NT2/D1 (cell line): ENCODE measurements at regions not wholly inside any gene's neighbourhood (a gene's known extent, or its start where the extent isn't known, plus 50 kb on each side); places are given as distances from the start of the nearest gene placed in this dataset.

ENCODE experiments used
- DNase-seq: peaks from one replicate; pipeline ENCODE4 v3.0.0-alpha.2; 2011; ENCODE audit warnings: low read depth, low spot score
- H3K27me3 ChIP-seq: 2 replicates; pipeline ENCODE4 v1.6.0; 2011; ENCODE audit warnings: mild to moderate bottlenecking; ENCODE audit not compliant: insufficient read length, insufficient read depth
- H3K36me3 ChIP-seq: 2 replicates; pipeline ENCODE4 v1.6.1; 2011; ENCODE audit warnings: mild to moderate bottlenecking, low read length, mixed read lengths; ENCODE audit not compliant: insufficient read depth, insufficient read length
- H3K4me1 ChIP-seq: 2 replicates; pipeline ENCODE4 v1.5.1; 2011; ENCODE audit not compliant: insufficient read depth, insufficient read length
- H3K4me3 ChIP-seq: 2 replicates; pipeline ENCODE4 v1.5.1; 2011; ENCODE audit warnings: low read depth; ENCODE audit not compliant: insufficient read length
- H3K9ac ChIP-seq: 2 replicates; pipeline ENCODE4 v1.6.0; 2011; ENCODE audit warnings: low read depth; ENCODE audit not compliant: insufficient read length
- H3K9me3 ChIP-seq: 2 replicates; pipeline ENCODE4 v1.5.1; 2011; ENCODE audit warnings: mild to moderate bottlenecking, low read length; ENCODE audit not compliant: insufficient read depth
- SUZ12 ChIP-seq: IDR thresholded peaks from 2 replicates; pipeline ENCODE4 v1.6.1; 2011; ENCODE audit not compliant: insufficient read length, insufficient read depth; ENCODE audit errors: extremely low read depth
- YY1 ChIP-seq: IDR thresholded peaks from 2 replicates; pipeline ENCODE4 v1.6.1; 2011; ENCODE audit not compliant: insufficient read length, insufficient read depth
- ZNF274 ChIP-seq: IDR thresholded peaks from 2 replicates; pipeline ENCODE4 v1.6.1; 2011; ENCODE audit warnings: mild to moderate bottlenecking, low read depth, low read length

DNA sequence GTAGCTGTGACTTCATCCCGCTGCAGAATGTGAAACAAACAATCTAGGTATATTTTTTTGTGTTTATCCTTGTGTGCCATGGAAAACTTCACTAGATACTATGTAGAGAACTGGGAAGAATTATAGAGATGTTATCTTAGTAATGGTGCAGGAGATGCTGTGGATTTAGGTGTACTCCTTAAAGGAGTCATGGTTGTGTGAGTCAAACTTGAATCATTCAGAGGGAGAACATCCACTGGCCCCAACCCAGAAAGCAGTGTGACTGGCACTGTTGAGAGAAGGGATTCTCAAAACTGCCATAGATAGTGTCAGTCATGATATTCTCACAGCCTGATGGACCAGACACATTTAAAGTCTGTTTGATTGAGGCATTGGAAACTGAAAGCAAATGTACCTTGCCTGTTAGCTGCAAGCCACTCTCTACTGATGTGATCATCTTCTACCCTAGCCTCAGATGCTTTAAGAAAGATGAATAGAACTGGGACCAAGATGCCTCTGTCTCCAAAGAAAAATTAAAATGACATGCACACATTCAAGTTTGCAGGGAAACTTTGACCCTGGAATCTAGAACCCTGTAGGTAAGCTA is 754.6 kb downstream of the MRPL39 start:
- Histone ChIP-seq H3K36me3 (no peaks in the 10 kb centered on the region), H3K9me3 (no peaks in the 10 kb centered on the region), H3K4me1 (no peaks in the 10 kb centered on the region), H3K9ac (no peak overlapping the region), H3K4me3 (no peak overlapping the region), H3K27me3 (no peaks in the 10 kb centered on the region)
- DNase-seq = no peak
- TF ChIP-seq ZNF274 (no peak), SUZ12 (no peak), YY1 (no peak)

DNA sequence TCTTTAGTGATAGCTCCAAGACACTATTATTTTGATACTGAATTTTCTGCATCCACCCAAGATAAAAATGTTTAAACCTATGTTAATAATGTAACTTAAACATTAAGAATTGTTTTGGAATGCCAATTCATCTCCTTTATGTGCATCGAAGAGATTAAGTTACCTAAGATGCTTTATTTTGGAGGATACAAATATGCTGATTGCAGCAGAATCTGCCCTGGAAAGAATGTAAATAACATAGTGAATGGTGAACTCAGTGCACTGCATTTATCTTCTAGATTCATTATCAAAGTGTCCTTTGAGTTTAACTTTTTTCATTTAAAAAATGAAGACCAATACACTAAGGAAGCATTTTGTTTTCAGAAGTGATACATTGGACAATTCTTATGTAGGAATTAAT is 757.2 kb downstream of the MRPL39 start:
- TF ChIP-seq SUZ12 = no peak
- no peak for TF ChIP-seq ZNF274
- no peak for TF ChIP-seq YY1
- Histone ChIP-seq H3K4me3 (no peak overlapping the region), H3K9ac (no peak overlapping the region), H3K4me1 (no peaks in the 10 kb centered on the region), H3K9me3 (no peaks in the 10 kb centered on the region), H3K36me3 (no peaks in the 10 kb centered on the region), H3K27me3 (no peaks in the 10 kb centered on the region)
- no peak for DNase-seq

DNA sequence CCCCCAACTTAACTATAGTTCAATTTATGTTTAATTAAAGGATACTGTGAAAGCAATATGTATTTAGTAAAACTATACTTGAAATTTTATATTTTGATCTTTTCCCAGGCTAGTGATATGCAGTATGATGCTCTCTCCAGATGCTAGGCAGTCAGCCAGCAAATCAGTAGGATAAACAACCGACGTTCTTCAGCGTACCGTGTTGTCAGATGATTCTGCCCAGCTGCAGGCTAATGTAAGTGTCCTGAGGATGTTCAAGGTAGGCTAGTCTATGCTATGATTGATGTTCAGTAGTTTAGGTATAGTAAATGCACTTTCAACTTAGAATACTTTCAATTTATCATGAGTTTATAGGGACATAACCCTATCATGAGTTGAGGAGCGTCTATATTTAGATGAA is 762.6 kb downstream of the MRPL39 start:
- H3K9ac ChIP-seq = no peak overlapping the region
- H3K36me3 ChIP-seq = no peaks in the 10 kb centered on the region
- no peak for DNase-seq
- H3K4me3 ChIP-seq = no peak overlapping the region
- no peak for TF ChIP-seq YY1
- TF ChIP-seq ZNF274 = no peak
- TF ChIP-seq SUZ12 = no peak
- no peaks in the 10 kb centered on the region for H3K27me3 ChIP-seq
- H3K9me3 ChIP-seq = peaks cover 17% of the 10 kb centered on the region; the same call in 1 of the 2 replicates
- no peaks in the 10 kb centered on the region for H3K4me1 ChIP-seq

DNA sequence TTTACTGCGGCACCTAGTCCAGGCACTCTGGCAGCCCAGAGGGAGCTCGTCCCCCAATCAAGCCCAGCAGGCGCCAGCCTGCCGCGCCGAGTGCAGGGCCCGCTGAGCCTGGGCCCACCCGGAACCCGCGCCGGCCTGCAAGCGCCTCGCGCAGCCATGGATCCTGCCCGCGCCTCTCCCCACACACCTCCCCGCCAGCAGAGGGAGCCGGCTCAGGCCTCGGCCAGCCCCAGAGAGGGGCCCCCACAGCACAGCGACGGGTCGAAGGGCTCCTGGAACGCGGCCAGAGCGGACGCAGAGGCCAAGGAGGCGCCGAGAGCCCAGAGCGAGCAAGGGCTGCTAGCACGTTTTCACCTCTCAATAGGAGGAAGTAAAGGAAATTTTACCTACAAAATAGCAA is 767.0 kb downstream of the MRPL39 start:
- H3K36me3 ChIP-seq = no peaks in the 10 kb centered on the region

DNA sequence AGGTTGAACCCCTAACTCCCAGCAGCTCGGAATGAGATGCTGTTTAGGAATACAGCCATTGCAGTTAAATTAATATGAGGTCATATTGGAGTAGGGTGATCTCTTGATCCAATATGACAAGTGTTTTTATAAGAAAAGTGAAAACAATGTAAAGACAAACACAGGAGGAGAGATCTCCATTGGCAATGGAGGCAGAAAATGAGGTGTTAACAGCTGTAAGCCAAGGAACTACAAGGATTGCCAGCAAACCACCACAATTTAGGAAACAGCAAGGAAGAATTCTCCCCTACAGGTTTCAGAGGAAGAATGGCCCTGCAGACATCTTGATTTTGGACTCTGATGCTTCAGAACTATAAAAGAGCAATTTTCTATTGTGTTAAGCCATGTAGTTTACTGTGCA is 774.3 kb downstream of the MRPL39 start:
- Histone ChIP-seq H3K4me1 (no peaks in the 10 kb centered on the region), H3K9me3 (no peaks in the 10 kb centered on the region), H3K9ac (no peak overlapping the region), H3K27me3 (no peaks in the 10 kb centered on the region), H3K4me3 (no peak overlapping the region), H3K36me3 (no peaks in the 10 kb centered on the region)
- TF ChIP-seq ZNF274 (no peak), YY1 (no peak), SUZ12 (no peak)
- no peak for DNase-seq

More for the DNA sequence above, 767.0 kb downstream of the MRPL39 start:
- Histone ChIP-seq H3K9ac (no peak overlapping the region), H3K9me3 (peaks cover 17% of the 10 kb centered on the region; the same call in 1 of the 2 replicates), H3K27me3 (no peaks in the 10 kb centered on the region), H3K4me1 (no peaks in the 10 kb centered on the region), H3K4me3 (no peak overlapping the region)
- no peak for DNase-seq
- TF ChIP-seq SUZ12 (no peak), ZNF274 (no peak), YY1 (no peak)

DNA sequence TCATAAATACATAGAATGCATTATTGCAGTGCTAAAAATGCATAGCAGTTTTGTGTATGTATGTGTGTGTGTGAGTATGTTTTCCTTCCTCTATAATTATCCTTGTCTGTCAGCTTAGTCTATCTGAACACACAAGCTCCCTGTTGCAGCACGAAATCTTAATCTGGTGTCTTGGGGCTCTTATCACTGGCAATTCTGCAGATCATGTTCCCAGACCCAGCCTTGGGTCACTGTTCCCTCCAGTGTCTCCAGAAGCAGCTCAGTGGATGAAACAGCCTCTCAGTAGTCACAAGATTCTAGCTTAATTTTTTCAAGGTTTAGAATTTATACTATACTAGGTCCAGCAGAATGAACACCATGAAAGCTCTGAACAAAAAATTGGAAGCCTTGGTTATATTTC is 777.9 kb downstream of the MRPL39 start:
- no peaks in the 10 kb centered on the region for H3K9me3 ChIP-seq
- no peaks in the 10 kb centered on the region for H3K4me1 ChIP-seq
- no peaks in the 10 kb centered on the region for H3K36me3 ChIP-seq
- H3K9ac ChIP-seq = no peak overlapping the region
- no peaks in the 10 kb centered on the region for H3K27me3 ChIP-seq
- DNase-seq = no peak
- H3K4me3 ChIP-seq = no peak overlapping the region
- TF ChIP-seq YY1 = no peak
- TF ChIP-seq ZNF274 = no peak
- TF ChIP-seq SUZ12 = no peak

DNA sequence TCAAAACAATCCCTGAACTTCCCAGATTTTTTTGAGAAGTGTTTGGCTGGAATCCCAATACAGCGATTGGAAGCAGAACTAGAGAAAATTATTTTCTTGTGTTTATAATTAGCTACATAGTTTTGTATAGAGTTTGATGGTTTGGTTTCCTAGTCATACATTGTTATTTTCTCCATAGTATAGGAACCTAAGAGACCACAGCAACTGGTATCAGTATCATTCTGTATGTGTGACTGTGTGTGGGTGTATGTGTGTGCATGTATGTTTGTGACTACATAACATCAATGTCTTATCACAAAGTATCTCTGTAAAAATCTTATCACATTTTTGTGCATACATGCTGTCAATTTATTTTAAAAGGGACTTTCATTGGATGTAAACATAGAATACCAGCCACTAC is 780.5 kb downstream of the MRPL39 start:
- H3K36me3 ChIP-seq = no peaks in the 10 kb centered on the region
- TF ChIP-seq YY1 (no peak), SUZ12 (no peak), ZNF274 (no peak)

DNA sequence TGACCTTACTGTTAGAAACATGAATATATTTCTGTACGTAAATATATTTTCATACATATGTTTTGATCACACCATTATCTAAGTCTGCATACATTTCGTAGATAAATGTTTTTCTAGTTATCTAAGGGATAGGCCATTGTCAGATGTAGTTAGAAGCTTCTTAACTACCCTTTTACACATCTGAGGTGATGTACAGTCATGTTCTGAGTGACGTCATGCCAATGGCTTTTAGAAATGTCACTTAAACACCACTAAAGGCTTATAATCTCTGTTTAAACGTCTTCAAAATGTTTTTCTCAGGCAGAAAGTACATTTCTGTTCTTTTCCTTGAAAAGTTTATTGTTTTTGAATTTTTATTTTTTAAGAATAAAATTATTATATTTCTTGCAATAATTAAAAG is 781.9 kb downstream of the MRPL39 start:
- no peaks in the 10 kb centered on the region for H3K9me3 ChIP-seq
- DNase-seq = no peak
- no peaks in the 10 kb centered on the region for H3K27me3 ChIP-seq
- H3K36me3 ChIP-seq = no peaks in the 10 kb centered on the region
- no peak overlapping the region for H3K4me3 ChIP-seq
- TF ChIP-seq ZNF274 (no peak), YY1 (no peak), SUZ12 (no peak)
- no peaks in the 10 kb centered on the region for H3K4me1 ChIP-seq
- H3K9ac ChIP-seq = no peak overlapping the region

More for the DNA sequence above, 780.5 kb downstream of the MRPL39 start:
- no peak overlapping the region for H3K4me3 ChIP-seq
- DNase-seq = no peak
- H3K4me1 ChIP-seq = no peaks in the 10 kb centered on the region
- no peaks in the 10 kb centered on the region for H3K27me3 ChIP-seq
- H3K9me3 ChIP-seq = no peaks in the 10 kb centered on the region
- no peak overlapping the region for H3K9ac ChIP-seq
